ENCODE measurements at regions not wholly inside any gene's neighbourhood (a gene's known extent, or its start where the extent isn't known, plus 50 kb on each side); places are given as distances from the start of the nearest gene placed in this dataset.

- no peak for DNase-seq
Observed at GRCh38 chr3:117322866-117323265, 613.3 kb downstream of the TUSC7 start.

- no peak for DNase-seq
Observed at GRCh38 chr3:117346901-117347300, 637.3 kb downstream of the TUSC7 start.

- DNase-seq, result no peak
Observed at GRCh38 chr3:117348884-117349283, 639.3 kb downstream of the TUSC7 start.

- no peak for DNase-seq
Observed at GRCh38 chr3:117349566-117349965, 640.0 kb downstream of the TUSC7 start.

- no peak for DNase-seq
Observed at GRCh38 chr3:117350371-117350770, 640.8 kb downstream of the TUSC7 start.

GRCh38 chr3:117355566-117355965 lies 646.0 kb downstream of the TUSC7 start:
- no peak for DNase-seq

- DNase-seq, result no peak
Observed at GRCh38 chr3:117356091-117356705, 646.6 kb downstream of the TUSC7 start.

- DNase-seq, result no peak
Observed at GRCh38 chr3:117358717-117359314, 649.2 kb downstream of the TUSC7 start.

GRCh38 chr3:117366574-117366973 lies 657.0 kb downstream of the TUSC7 start:
- no peak for DNase-seq

- no peak for DNase-seq
Observed at GRCh38 chr3:117367861-117368260, 658.3 kb downstream of the TUSC7 start.

GRCh38 chr3:117380631-117381030 lies 671.1 kb downstream of the TUSC7 start:
- no peak for DNase-seq

- DNase-seq, result no peak
Observed at GRCh38 chr3:117393119-117393518, 683.5 kb downstream of the TUSC7 start.

- no peak for DNase-seq
Observed at GRCh38 chr3:117398141-117398899, 688.7 kb downstream of the TUSC7 start.

- DNase-seq, result no peak
Observed at GRCh38 chr3:117399311-117400078, 689.9 kb downstream of the TUSC7 start.

- DNase-seq, result no peak
Observed at GRCh38 chr3:117400303-117400702, 690.7 kb downstream of the TUSC7 start.

GRCh38 chr3:117404141-117404540 lies 694.6 kb downstream of the TUSC7 start:
- no peak for DNase-seq

- DNase-seq, result no peak
Observed at GRCh38 chr3:117404730-117405129, 695.2 kb downstream of the TUSC7 start.

- DNase-seq, result no peak
Observed at GRCh38 chr3:117405359-117405758, 695.8 kb downstream of the TUSC7 start.

- DNase-seq, result no peak
Observed at GRCh38 chr3:117407317-117407716, 697.7 kb downstream of the TUSC7 start.

GRCh38 chr3:117408811-117409210 lies 699.2 kb downstream of the TUSC7 start:
- DNase-seq, result no peak

- no peak for DNase-seq
Observed at GRCh38 chr3:117409256-117409655, 699.7 kb downstream of the TUSC7 start.

GRCh38 chr3:117409701-117410459 lies 700.3 kb downstream of the TUSC7 start:
- no peak for DNase-seq

GRCh38 chr3:117411971-117412370 lies 702.4 kb downstream of the TUSC7 start:
- DNase-seq, result no peak

All from T-helper 1 cell (primary cell).